Endodermal cell (in vitro differentiated cells): ENCODE measurements at regions not wholly inside any gene's neighbourhood (a gene's known extent, or its start where the extent isn't known, plus 50 kb on each side); places are given as distances from the start of the nearest gene placed in this dataset.

Source experiments
- DNase-seq: peaks from one replicate; pipeline ENCODE4 v3.0.0-alpha.2; 2017
- H3K27ac ChIP-seq: 2 replicates; pipeline ENCODE4 v1.5.1; 2013; ENCODE audit warnings: mild to moderate bottlenecking, low read depth, low read length, moderate library complexity
- H3K27me3 ChIP-seq: 2 replicates; pipeline ENCODE4 v1.6.1; 2013; ENCODE audit warnings: mild to moderate bottlenecking, low read length, moderate library complexity; ENCODE audit not compliant: insufficient read depth, control insufficient read depth, poor library complexity, severe bottlenecking
- H3K36me3 ChIP-seq: 2 replicates; pipeline ENCODE4 v1.7.0; 2013; ENCODE audit warnings: mild to moderate bottlenecking, low read length, moderate library complexity; ENCODE audit not compliant: control insufficient read depth, insufficient read depth
- H3K4me1 ChIP-seq: one replicate; pipeline ENCODE4 v1.7.0; 2013; ENCODE audit warnings: low read length; ENCODE audit not compliant: control insufficient read depth, insufficient read depth
- H3K4me3 ChIP-seq: 2 replicates; pipeline ENCODE4 v1.5.1; 2013; ENCODE audit warnings: mild to moderate bottlenecking, low read length, moderate library complexity
- H3K9ac ChIP-seq: 2 replicates; pipeline ENCODE4 v1.6.1; 2013; ENCODE audit warnings: mild to moderate bottlenecking, low read length, moderate library complexity; ENCODE audit not compliant: poor library complexity, severe bottlenecking; ENCODE audit errors: extremely low read depth
- H3K9me3 ChIP-seq: 2 replicates; pipeline ENCODE4 v1.6.1; 2013; ENCODE audit warnings: mild to moderate bottlenecking, low read length, moderate library complexity; ENCODE audit not compliant: control insufficient read depth
- H3K27ac Mint-ChIP-seq: 2 replicates; pipeline ENCODE4 v1.8.0; 2020; ENCODE audit warnings: mixed read lengths
- H3K27me3 Mint-ChIP-seq: 2 replicates; pipeline ENCODE4 v1.8.0; 2021; ENCODE audit warnings: mild to moderate bottlenecking, mixed read lengths; ENCODE audit not compliant: insufficient read depth
- H3K36me3 Mint-ChIP-seq: 2 replicates; pipeline ENCODE4 v1.8.0; 2020; ENCODE audit warnings: low read depth, mixed read lengths
- H3K4me1 Mint-ChIP-seq: 2 replicates; pipeline ENCODE4 v1.8.0; 2020; ENCODE audit warnings: mixed read lengths
- H3K4me3 Mint-ChIP-seq: 2 replicates; pipeline ENCODE4 v1.8.0; 2020; ENCODE audit warnings: mild to moderate bottlenecking, moderate library complexity, mixed read lengths
- H3K9me3 Mint-ChIP-seq: 2 replicates; pipeline ENCODE4 v1.8.0; 2020; ENCODE audit warnings: mild to moderate bottlenecking, mixed read lengths
- CTCF ChIP-seq: fragments of 200-600 bp; sonication (generic); conservative IDR thresholded peaks from 2 replicates; pipeline ENCODE4 v1.5.0; 2021; ENCODE audit warnings: antibody characterized with exemption, mild to moderate bottlenecking
- WGBS, 2 experiments: methylation state at CpG; one replicate each; pipeline versions ENCODE4 v1.1.5 to v1.1.7; 2013; ENCODE audit warnings: missing lambda C conversion rate in 2 of 2, mixed read lengths in 1 of 2; ENCODE audit not compliant: insufficient coverage in 1 of 2, insufficient read length in 1 of 2; 5-methylcytosine and 5-hydroxymethylcytosine counted together

GRCh38 chr2:220320326-220320725 is 692.9 kb downstream of the SLC4A3 start:
- no peaks in the 10 kb centered on the region for H3K9me3 ChIP-seq
- no peaks in the 10 kb centered on the region for H3K36me3 Mint-ChIP-seq
- H3K27me3 Mint-ChIP-seq: no peaks in the 10 kb centered on the region
- no peaks in the 10 kb centered on the region for H3K4me1 Mint-ChIP-seq
- H3K27ac ChIP-seq: no peak overlapping the region
- H3K27me3 ChIP-seq: no peaks in the 10 kb centered on the region
- no peak overlapping the region for H3K4me3 ChIP-seq
- no peak overlapping the region for H3K9ac ChIP-seq
- no peaks in the 10 kb centered on the region for H3K4me1 ChIP-seq
- no peaks in the 10 kb centered on the region for H3K9me3 Mint-ChIP-seq
- no peak overlapping the region for H3K27ac Mint-ChIP-seq
- no peaks in the 10 kb centered on the region for H3K36me3 ChIP-seq
- DNase-seq: no peak
- no peak overlapping the region for H3K4me3 Mint-ChIP-seq
- WGBS, 2 experiments: 92 to 100% methylated on average over 1 to 2 of the region's 2 CpGs
- TF ChIP-seq CTCF: no peak

GRCh38 chr2:220332886-220333285 is 705.5 kb downstream of the SLC4A3 start:
- TF ChIP-seq CTCF: no peak
- Mint-ChIP-seq H3K9me3 (peaks cover 25% of the 10 kb centered on the region), H3K27me3 (no peaks in the 10 kb centered on the region), H3K27ac (no peak overlapping the region), H3K4me3 (no peak overlapping the region), H3K4me1 (no peaks in the 10 kb centered on the region), H3K36me3 (peaks cover 3% of the 10 kb centered on the region)
- no peaks in the 10 kb centered on the region for H3K4me1 ChIP-seq
- 88 to 100% methylated on average over 1 of the region's 1 CpG for WGBS, 2 experiments
- no peak for DNase-seq
- H3K27me3 ChIP-seq: no peaks in the 10 kb centered on the region
- H3K4me3 ChIP-seq: no peak overlapping the region
- H3K27ac ChIP-seq: no peak overlapping the region
- H3K36me3 ChIP-seq: no peaks in the 10 kb centered on the region
- no peaks in the 10 kb centered on the region for H3K9me3 ChIP-seq
- no peak overlapping the region for H3K9ac ChIP-seq

- H3K27ac ChIP-seq: no peak overlapping the region
- Mint-ChIP-seq H3K27ac (no peak overlapping the region), H3K36me3 (peaks cover 3% of the 10 kb centered on the region), H3K4me3 (no peak overlapping the region), H3K27me3 (no peaks in the 10 kb centered on the region), H3K9me3 (peaks cover 22% of the 10 kb centered on the region), H3K4me1 (peaks cover 2% of the 10 kb centered on the region)
- no peaks in the 10 kb centered on the region for H3K27me3 ChIP-seq
- H3K36me3 ChIP-seq: no peaks in the 10 kb centered on the region
- no peak overlapping the region for H3K9ac ChIP-seq
- H3K4me3 ChIP-seq: no peak overlapping the region
- H3K9me3 ChIP-seq: no peaks in the 10 kb centered on the region
- no peak for TF ChIP-seq CTCF
- peaks cover 4% of the 10 kb centered on the region for H3K4me1 ChIP-seq
- DNase-seq: no peak
These were observed 706.8 kb downstream of the SLC4A3 start for GRCh38 chr2:220334210-220334609.
